Tibial nerve (tissue), 4 donors: ENCODE measurements at regions not wholly inside any gene's neighbourhood (a gene's known extent, or its start where the extent isn't known, plus 50 kb on each side); places are given as distances from the start of the nearest gene placed in this dataset.
"Not testable (repeated sequence)": the region's sequence is repeated elsewhere in the genome, so short reads cannot be mapped to it uniquely, and the experiment has no call there.

Experiments used
- DNase-seq, 2 donors: peaks; one replicate each; pipeline ENCODE4 v3.0.0-alpha.2; 2019; ENCODE audit warnings: low spot score in 2 of 2
- H3K27ac ChIP-seq, 4 donors: fragments of 200-600 bp; sonication (generic) in 3 of 4; one replicate each; pipeline ENCODE4 v1.5.1; 2017 to 2019; ENCODE audit warnings: mild to moderate bottlenecking in 1 of 4
- H3K27me3 ChIP-seq, 2 donors: fragments of 200-600 bp; sonication (generic) in 1 of 2; one replicate each; pipeline versions ENCODE4 v1.5.1 to v1.6.0; 2017 to 2019
- H3K36me3 ChIP-seq, 3 donors: fragments of 200-600 bp; sonication (generic); one replicate each; pipeline ENCODE4 v1.5.1; 2018 to 2019
- H3K4me1 ChIP-seq, 4 donors: fragments of 200-600 bp; sonication (generic) in 3 of 4; one replicate each; pipeline ENCODE4 v1.5.1; 2017 to 2019
- H3K4me3 ChIP-seq, 4 donors: fragments of 200-600 bp; sonication (generic) in 3 of 4; one replicate each; pipeline ENCODE4 v1.5.1; 2017 to 2019; ENCODE audit warnings: mild to moderate bottlenecking in 1 of 4, moderate library complexity in 1 of 4
- H3K9me3 ChIP-seq, 4 donors: fragments of 200-600 bp; sonication (generic) in 3 of 4; one replicate each; pipeline ENCODE4 v1.5.1; 2017 to 2019
- WGBS, 2 donors: methylation state at CpG; one replicate each; pipeline ENCODE4 v1.1.5; 2018; 5-methylcytosine and 5-hydroxymethylcytosine counted together

- not testable (repeated sequence) for H3K27ac ChIP-seq, H3K27me3 ChIP-seq, DNase-seq, H3K4me1 ChIP-seq, H3K4me3 ChIP-seq, H3K36me3 ChIP-seq
- H3K9me3 ChIP-seq = peaks cover 0 to 23% (median 3%) of the 10 kb centered on the region in 4 donors
- WGBS, 2 donors = 86 to 91% methylated on average over 4 of the region's 4 CpGs
These were observed 3143.4 kb upstream of the OR11H1 start for GRCh38 chr22:12384612-12385011.

DNA sequence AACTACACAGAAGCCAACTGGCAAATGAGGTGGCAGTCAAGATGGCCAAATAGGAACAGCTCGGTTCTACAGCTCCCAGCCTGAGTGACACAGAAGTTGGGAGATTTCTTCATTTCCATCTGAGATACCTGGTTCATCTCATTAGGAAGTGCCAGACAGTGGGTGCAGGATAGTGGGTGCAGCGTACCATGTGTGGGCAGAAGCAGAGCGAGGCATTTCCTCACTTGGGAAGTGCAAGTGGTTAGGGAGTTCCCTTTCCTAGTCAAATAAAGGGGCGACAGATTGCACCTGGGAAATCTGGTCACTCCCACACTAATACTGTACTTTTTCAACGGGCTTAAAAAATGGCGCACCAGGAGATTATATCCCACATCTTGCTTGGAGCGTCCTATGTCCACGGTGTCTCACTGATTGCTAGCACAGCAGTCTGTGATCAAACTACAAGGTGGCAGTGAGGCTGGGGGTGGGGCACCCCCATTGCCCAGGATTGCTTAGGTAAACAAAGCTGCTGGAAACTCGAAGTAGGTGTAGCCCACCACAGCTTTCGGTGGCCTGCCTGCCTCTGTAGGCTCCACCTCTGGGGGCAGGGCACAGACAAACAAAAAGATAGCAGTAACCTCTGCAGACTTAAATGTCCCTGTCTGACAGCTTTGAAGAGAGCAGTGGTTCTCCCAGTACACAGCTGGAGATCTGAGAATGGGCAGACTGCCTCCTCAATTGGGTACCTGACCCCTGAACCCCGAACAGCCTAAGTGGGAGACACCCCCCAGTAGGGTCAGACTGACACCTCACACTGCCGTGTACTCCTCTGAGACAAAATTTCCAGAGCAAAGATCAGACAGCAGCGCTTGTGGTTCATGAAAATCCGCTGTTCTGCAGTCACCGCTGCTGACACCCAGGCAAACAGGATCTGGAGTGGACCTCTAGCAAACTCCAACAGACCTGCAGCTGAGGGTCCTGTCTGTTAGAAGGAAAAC is 3138.9 kb upstream of the OR11H1 start:
- not testable (repeated sequence) for H3K4me3 ChIP-seq, H3K4me1 ChIP-seq, H3K36me3 ChIP-seq, H3K27ac ChIP-seq, H3K27me3 ChIP-seq
- peak in 1 of 2 donors; percentile 9 for DNase-seq
- peaks cover 0 to 33% (median 0%) of the 10 kb centered on the region in 4 donors for H3K9me3 ChIP-seq
- 62 to 70% methylated on average over 15 of the region's 15 CpGs for WGBS, 2 donors

DNA sequence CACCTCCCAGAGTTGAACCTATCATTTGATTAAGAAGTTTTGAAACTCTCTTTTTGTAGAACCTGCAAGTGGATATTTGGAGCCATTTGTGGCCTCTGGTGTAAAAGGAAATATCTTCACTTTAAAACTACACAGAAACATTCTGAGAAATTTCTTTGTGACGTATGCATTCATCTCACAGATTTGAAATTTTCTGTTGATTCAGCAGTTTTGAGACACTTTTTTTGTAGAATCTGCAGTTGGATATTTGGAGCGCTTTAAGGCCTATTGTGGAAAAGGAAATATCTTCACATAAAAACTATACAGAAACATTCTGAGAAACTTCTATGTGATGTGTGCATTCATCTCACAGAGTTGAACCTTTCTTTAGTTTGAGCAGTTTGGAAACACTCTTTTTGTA is 3130.7 kb upstream of the OR11H1 start:
- not testable (repeated sequence) for DNase-seq, H3K27ac ChIP-seq, H3K4me1 ChIP-seq, H3K27me3 ChIP-seq, H3K36me3 ChIP-seq, H3K4me3 ChIP-seq
- peaks cover 0 to 17% (median 0%) of the 10 kb centered on the region in 4 donors for H3K9me3 ChIP-seq
- WGBS, 2 donors = 78 to 83% methylated on average over 2 of the region's 2 CpGs

DNA sequence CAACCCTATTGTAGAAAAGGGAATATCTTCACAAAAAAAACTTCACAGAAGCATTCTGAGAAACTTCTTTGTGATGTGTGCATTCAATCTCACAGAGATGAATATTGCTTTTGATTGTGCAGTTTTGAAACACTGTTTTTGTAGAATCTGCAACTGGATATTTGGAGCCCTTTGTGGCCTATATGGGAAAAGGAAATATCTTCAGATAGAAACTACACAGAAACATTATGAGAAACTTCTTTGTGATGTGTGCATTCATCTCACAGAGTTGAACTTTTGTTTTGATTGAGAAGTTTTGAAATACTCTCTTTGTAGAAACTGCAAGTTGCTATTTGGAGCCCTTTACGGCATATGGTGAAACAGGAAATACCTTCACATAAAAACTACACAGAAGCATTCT is 3126.1 kb upstream of the OR11H1 start:
- H3K36me3 ChIP-seq, H3K4me3 ChIP-seq, DNase-seq, H3K27ac ChIP-seq, H3K4me1 ChIP-seq, H3K27me3 ChIP-seq: not testable (repeated sequence)
- WGBS, 2 donors = 76 to 86% methylated on average over 1 of the region's 1 CpG
- H3K9me3 ChIP-seq = peaks cover 0 to 14% (median 0%) of the 10 kb centered on the region in 4 donors

DNA sequence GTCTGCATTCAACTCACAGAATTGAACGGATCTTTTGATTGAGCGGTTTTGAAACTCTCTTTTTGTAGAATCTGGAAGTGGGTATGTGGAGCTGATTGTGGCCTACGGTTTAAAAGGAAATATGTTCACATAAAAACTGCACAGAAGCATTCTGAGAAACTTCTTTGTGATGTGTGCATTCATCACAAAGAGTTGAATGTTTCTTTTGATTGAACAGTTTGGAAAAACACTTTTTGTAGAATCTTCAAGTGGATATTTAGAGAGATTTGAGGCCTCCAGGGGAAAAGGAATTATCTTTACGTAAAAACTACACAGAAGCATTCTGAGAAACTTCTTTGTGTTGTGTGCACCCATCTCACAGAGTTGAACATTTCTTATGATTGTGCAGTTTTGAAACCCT is 3125.5 kb upstream of the OR11H1 start:
- H3K4me1 ChIP-seq, H3K9me3 ChIP-seq, H3K27me3 ChIP-seq, H3K27ac ChIP-seq, H3K36me3 ChIP-seq, DNase-seq, H3K4me3 ChIP-seq: not testable (repeated sequence)
- WGBS, 2 donors = 41 to 53% methylated on average over 4 of the region's 4 CpGs

- not testable (repeated sequence) for H3K36me3 ChIP-seq, H3K27me3 ChIP-seq, H3K4me1 ChIP-seq, H3K27ac ChIP-seq, DNase-seq, H3K4me3 ChIP-seq, H3K9me3 ChIP-seq
- WGBS, 2 donors = 90 to 94% methylated on average over 3 of the region's 3 CpGs
These were observed 3092.1 kb upstream of the OR11H1 start for GRCh38 chr22:12435890-12436289.
